ENCODE measurements at regions not wholly inside any gene's neighbourhood (a gene's known extent, or its start where the extent isn't known, plus 50 kb on each side); places are given as distances from the start of the nearest gene placed in this dataset.

GRCh38 chr2:199119796-199120195, 337.9 kb downstream of the SATB2 start:
- TF ChIP-seq CTCF (IDR thresholded peaks at IDR 0.05; ENCODE audit: insufficient read depth, low read depth, low read length) = no peak
- DNase-seq (ENCODE audit: low read depth) = no peak
- H3K4me3 ChIP-seq (ENCODE audit: low read depth, low read length) = no peak overlapping the region

DNA sequence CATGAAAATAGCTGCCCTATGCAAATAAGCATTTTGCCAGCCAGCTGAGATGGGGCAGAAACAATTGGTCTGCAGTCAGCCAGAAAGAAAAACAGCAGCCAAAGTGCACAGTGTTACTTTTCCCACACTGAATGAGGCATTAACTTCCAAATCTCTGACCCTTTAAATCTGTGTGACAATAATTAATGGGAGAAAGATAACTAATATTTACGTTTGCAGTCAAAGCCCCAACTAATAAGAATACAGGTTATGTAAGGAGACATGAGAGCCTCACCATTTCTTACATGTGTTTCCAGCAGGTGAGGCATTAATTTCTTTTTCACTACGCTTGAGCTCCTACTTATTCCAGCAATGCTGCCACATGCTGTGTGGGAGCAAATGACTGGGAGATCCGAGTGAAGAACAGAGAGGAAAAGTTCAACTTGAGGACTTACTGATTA, 339.0 kb downstream of the SATB2 start:
- H3K4me3 ChIP-seq (ENCODE audit: low read depth, low read length) = no peak overlapping the region
- DNase-seq (ENCODE audit: low read depth) = no peak
- no peak for TF ChIP-seq CTCF (IDR thresholded peaks at IDR 0.05; ENCODE audit: insufficient read depth, low read depth, low read length)

DNA sequence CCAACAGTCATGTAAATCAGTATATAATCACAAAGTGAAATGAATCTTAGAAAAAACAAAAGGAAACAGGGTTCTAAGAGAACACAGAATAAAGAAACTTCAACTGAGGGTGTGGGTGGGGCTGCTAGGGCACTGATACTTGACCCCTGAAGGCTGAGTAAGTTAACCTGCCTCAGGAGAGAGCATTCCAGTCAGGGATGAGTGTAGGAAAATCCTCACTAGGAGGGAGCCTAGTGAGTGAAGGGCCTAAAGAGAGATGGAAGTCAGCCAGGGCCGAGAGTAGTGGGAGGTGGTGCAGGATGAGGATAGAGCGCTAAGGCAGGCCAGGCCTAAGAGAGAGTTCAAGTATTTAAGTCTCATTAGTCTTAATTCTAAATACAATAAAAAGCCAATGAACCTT, 342.6 kb downstream of the SATB2 start:
- DNase-seq (ENCODE audit: low read depth) = no peak
- no peak overlapping the region for H3K4me3 ChIP-seq (ENCODE audit: low read depth, low read length)
- no peak for TF ChIP-seq CTCF (IDR thresholded peaks at IDR 0.05; ENCODE audit: insufficient read depth, low read depth, low read length)

- no peak overlapping the region for H3K4me3 ChIP-seq (ENCODE audit: low read depth, low read length)
- TF ChIP-seq CTCF (IDR thresholded peaks at IDR 0.05; ENCODE audit: insufficient read depth, low read depth, low read length) = no peak
- DNase-seq (ENCODE audit: low read depth) = no peak
These were observed 344.6 kb downstream of the SATB2 start for GRCh38 chr2:199113111-199113510.

GRCh38 chr2:199111458-199111857, 346.3 kb downstream of the SATB2 start:
- H3K4me3 ChIP-seq (ENCODE audit: low read depth, low read length) = no peak overlapping the region
- TF ChIP-seq CTCF (IDR thresholded peaks at IDR 0.05; ENCODE audit: insufficient read depth, low read depth, low read length) = no peak
- DNase-seq (ENCODE audit: low read depth) = no peak

- no peak for TF ChIP-seq CTCF (IDR thresholded peaks at IDR 0.05; ENCODE audit: insufficient read depth, low read depth, low read length)
- no peak for DNase-seq (ENCODE audit: low read depth)
- H3K4me3 ChIP-seq (ENCODE audit: low read depth, low read length) = no peak overlapping the region
These were observed 349.7 kb downstream of the SATB2 start for GRCh38 chr2:199108056-199108455.

GRCh38 chr2:199105826-199106225, 351.9 kb downstream of the SATB2 start:
- H3K4me3 ChIP-seq (ENCODE audit: low read depth, low read length) = no peak overlapping the region
- DNase-seq (ENCODE audit: low read depth) = no peak
- no peak for TF ChIP-seq CTCF (IDR thresholded peaks at IDR 0.05; ENCODE audit: insufficient read depth, low read depth, low read length)
